Glomerular visceral epithelial cell (primary cell): ENCODE measurements at regions not wholly inside any gene's neighbourhood (a gene's known extent, or its start where the extent isn't known, plus 50 kb on each side); places are given as distances from the start of the nearest gene placed in this dataset.
A peak's percentile ranks its signal among the peaks of the same experiment; 100 is the strongest.

Experiments used
- DNase-seq: peaks from one replicate; pipeline ENCODE4 v3.0.0-alpha.2; 2016; ENCODE audit errors: extremely low spot score

DNA sequence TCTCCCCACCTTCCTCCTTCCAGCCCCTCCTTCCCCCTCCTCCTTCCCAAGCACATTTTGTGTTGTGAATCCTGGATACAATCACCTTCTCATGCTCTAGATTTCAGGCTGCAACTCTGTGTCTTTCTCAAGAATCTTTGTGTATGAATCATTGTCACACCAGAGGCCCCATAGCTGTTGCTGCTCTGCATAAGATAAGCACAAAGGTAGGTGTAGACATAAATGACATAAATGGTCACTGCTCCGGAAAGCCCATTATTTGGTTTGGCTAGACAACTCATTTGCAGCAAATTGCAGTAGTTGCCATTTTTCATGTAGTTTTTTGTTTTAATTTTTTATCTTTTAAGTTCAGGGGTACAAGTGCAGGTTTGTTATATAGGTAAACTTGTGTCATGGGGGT, 216.3 kb upstream of the NRP1 start:
- no peak for DNase-seq

DNA sequence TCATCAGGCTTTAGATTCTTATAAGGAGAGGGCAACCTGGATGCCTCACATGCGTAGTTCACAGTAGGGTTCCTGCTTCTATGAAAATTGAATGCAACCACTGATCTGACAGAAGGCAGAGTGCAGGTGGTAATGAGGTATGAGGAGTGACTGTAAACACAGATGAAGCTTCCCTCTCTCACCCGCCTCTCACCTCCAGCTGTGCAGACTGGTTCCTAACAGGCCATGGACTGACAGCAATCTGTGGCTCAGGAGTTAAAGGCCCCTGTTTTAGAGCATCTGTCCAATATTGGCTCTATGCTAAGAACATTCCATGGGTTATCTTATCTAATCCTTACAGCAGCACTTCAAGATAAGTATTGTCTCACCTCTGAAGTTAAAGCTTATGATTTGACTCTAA, 213.5 kb upstream of the NRP1 start:
- DNase-seq = no peak

DNA sequence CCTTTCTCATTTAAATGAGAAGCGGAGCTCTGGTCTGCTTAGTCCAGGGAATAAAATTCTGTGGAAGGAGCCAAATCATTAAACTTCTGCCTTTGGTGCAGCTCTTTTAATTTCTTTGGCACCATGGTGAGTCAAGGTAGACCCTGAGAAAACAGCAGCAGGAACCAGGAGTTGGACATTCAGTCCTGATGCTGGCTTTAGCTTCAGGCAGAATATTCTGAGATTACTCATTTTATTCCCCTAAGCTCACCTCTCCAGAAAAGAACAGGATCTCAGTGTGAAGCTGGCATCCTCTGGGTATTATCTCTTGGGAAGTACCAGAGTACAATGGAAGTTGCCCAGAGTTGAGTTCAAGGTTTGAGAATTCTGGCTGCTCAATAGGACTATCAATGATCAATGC, 211.6 kb upstream of the NRP1 start:
- DNase-seq = no peak

DNA sequence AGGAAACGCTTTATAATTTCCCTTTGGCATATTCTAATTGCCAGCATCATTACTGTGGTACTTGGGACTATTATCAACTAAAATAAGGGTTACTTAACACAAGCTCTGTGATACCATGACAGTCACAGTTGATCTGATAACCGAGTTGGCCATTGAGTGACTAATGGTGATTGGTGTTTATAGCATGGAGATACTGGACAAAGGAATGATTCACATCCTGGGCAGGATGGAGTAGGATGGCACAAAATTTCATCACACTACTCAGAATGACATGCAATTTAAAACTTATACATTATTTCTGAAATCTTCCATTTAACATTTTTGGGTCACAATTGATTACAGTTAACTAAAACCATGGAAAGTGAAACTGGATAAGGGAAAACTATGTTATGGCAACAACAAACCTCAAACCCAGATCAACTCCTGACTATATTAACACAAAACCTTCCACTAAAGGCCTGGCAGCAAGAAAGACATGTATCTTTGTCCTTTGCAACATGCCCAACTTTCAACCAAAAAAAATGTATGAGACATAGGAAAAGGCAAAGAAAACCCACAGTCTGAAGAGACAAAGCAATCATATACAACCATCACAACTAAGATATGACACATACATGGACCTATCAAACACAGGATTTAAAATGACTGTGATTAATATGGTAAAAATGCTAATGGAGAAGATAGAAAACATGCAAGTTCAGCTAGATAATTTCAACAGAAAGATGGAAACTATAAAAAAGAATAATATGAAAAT, 208.5 kb upstream of the NRP1 start:
- no peak for DNase-seq

DNA sequence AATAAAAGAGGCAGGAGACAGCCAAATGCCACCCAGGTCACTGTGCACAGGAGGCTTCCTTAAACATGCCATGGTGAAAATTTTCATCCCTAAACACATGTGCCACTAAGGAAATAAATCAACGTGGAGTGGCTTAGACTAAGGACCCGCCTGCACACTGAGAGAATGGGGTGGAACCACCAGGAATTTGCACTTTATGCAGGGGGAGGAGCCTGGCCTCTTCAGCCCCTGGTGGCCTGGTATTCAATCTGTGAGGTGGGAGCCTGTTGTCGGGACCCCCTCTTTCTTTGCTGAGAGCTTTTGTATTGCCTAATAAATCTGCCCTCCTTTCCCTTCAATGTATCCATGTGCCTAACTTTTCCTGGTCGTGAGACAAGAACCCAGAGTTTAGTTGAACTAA, 204.6 kb upstream of the NRP1 start:
- DNase-seq = no peak

DNA sequence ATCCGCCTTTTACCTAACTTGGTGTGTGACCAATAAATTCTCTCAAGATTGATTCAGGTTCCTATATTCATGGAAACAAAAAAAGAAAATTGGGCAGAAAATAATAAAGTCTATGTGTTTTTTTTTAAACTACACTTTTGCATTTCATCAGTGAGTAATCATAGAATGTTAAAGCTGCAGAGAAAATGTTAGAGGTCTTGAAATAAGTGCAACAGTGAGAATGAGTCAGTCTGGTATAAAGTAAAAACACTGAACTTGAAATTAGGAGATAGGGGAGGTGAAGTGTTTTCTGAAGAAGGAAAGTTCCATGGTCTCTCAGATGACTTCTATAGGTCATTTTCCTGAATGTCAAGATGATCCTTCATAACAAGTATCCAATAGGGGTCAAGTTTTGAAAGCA, 202.6 kb upstream of the NRP1 start:
- DNase-seq = no peak

DNA sequence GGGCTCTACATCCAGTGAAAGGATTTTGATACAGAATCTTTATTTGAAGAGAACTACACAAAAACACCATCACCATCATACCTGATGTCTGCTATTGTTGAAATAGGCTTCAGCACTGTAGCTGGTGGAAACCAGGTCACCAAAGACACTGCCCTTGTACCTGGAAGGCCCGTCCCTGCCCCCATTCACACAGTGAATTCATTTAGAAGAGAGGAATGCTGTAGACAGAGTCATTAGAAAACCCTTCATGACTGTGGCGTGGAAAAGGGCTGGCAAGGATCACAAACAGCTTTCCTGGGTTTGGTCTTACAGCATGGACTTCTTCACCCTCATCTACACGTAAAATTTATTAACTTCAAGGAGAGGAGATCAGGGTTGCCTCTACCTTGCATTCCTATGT, 202.0 kb upstream of the NRP1 start:
- DNase-seq = no peak

DNA sequence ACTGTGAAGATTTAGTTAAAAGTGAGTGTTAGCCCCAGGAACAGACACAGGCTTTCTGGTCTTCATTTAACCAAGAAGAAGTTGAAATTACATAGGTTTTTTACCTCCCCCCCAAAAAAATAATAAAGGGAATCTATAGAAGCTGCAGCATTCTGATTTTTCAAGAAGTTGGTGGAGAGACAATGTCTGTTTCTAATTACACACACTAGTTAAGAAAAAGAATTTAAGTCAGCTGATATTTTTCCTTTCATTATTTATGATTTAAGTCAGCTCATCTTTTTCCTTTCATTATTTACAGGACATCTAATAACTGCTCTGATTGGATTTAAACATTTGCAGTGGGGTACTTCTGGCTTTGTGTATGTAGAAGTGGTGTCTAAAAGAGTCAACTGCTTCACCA, 201.4 kb upstream of the NRP1 start:
- DNase-seq = no peak

DNA sequence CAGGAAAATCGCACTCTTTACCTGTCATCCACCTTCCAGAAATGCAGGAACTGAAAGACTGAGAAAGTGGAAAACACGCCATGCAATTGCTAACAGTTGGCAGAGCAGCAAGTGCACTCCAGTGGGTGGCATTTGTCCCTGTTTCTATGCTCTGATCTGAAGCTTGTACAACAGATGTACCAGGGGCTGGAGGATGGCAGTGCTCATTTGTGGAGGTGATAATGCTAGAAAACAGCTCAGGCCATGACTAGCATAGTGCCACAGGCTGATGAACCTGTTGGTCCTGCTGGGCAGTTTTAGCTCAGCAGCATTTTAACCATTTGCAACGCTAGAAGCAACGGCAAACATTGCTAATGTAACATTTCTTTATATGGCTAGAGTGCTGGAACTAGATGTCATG, 199.9 kb upstream of the NRP1 start:
- no peak for DNase-seq

DNA sequence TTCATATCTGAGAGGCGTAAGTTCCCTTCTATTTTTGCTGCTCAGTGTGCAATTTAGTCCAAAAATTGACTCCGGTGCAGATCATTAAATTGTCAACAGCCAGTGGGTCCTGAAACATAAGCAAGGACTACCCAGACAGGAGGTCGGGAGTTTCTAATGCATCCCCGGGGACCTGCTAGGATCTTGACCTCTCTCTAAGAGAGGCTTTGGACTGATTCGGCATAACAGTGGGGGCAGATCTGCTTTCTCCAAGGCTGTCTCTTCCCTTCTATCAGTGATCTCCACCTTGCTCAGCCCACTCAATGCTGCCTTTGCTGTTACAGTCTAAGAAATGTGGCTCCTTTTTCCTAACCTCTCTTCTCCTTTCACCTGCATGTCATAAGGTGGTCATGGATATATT, 199.1 kb upstream of the NRP1 start:
- DNase-seq = no peak

DNA sequence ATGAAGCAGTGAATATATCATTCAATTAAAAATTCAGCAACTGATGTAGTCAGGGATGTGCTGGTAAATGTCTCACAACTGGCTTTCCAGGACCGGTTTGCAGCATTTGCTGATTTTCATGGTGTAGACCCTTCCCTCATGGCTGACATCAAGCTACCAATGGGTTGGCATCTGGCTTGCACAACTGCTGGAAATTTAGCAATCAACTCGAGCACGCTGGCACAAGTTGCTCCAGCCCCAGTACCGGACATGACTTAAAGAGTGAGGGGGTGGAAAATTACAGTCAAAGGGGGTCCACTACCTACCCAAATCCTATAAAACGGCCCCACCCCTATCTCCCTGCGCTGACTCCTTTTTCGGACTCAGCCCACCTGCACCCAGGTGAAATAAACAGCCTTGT, 198.4 kb upstream of the NRP1 start:
- DNase-seq = no peak

DNA sequence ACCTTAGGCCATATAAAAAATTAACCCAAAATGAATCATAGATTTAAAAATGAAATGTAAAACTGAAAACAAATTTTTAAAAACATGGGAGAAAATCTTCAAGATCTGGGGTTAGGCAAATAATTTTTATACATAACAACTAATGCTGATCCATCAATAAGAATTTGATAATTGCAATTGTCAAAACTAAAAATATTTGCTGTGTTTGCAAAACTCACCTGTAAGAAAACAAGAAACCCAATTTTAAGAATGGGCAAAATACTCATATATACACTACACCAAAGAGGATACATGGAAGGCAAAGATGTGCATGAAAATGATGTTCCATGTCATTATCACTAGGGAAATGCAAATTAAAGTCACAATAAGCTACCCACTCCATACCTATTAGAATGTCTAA, 194.8 kb upstream of the NRP1 start:
- no peak for DNase-seq

DNA sequence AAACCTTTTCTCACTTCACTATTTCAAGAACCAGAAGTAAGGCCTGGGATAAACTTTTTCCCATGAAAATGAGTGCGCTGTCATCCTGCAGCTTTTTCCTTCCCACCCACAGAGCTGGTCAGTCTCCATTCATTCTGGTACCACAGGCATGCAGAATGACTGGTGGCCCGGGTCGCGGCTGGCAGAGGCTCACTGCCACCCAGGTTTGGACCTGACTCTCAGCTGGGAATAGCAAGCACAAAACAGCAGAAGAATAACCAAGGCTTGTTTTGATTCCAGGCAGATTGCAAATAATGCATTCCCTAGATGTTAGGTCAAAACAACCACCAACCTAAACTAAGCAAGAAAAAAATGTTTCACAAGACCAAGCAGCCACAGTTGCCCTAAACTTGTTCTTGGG, 190.5 kb upstream of the NRP1 start:
- peak; percentile 5 for DNase-seq

DNA sequence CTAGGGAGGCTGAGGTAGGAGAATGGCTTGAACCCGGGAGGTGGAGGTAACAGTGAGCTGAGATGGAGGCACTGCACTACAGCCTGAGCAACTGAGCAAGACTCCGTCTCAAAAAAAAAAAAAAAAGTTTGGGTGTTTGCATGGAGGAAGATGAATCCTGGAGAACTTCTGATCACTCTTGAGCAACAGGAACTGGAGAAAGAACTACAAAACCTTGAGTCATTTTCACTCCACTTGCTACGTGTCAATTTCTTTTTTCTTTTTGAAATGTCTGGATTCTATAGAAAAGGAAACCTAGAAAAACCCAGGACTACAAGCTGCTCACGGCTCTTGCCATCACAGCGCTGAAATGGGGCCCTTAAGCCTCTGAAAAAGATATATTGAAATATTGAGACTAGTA, 189.6 kb upstream of the NRP1 start:
- DNase-seq = no peak

DNA sequence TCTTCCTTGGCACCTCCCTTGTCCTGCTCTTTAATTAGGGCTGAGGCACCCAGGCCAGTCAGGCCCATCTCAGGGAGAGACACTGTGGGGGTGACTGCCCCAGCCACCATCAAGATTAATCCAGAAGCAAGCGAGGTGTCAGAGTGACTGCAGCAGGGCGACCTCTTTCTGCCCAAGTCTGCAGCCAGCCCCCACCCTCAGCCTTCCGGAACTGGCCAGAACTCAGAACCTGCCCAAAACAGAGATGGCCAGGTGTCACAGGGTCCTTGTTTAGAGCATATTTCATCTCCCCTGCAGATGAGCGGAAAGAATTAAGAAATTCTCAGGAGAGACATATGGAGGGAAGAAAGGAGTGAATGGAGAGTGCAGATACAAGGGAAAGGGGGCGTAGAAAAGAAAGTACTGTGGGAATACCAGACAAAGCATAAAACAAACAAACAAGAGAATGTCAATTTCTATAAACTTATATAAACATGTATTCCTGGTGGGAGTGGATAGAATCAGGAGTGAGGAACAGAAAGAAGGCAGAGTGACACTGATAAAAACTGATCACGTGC, 188.8 kb upstream of the NRP1 start:
- no peak for DNase-seq

DNA sequence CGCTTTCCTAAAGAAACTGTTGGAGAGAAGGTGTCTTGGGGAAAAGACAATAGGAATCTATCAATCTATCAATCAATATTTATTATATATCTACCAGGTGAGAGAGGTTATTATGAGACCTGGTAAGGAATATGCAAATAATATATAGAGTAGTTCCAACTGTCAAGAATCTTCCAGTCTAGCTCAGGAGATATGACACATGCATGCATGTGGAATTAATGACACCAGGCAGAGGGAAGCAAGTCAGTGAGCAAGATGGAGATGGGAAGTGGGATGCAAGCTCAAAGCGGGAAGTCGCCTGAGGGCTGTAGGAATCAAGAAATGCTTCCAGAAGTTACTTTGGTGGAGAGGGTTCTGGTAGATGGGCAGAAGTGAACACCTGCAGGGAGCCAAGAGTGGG, 187.4 kb upstream of the NRP1 start:
- DNase-seq = no peak

DNA sequence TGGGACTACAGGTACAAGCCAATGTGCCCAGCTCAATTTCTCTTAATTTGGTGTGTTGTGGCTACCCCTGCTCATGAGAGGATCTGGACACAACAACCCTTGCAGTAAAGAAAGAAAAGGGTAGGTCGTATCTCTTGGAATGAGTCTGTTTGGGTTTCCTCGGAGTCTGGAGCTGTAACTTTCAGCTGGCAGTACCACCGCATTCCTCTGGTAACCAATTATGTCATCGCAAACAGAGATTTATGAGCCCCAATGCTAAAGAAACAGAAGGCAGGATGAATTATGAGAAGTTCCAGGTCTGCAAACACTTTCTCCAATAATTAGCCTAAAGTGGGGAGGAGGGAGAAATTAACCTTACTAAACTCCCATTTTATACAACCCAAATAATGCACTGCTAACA, 186.6 kb upstream of the NRP1 start:
- peak; percentile 24 for DNase-seq

DNA sequence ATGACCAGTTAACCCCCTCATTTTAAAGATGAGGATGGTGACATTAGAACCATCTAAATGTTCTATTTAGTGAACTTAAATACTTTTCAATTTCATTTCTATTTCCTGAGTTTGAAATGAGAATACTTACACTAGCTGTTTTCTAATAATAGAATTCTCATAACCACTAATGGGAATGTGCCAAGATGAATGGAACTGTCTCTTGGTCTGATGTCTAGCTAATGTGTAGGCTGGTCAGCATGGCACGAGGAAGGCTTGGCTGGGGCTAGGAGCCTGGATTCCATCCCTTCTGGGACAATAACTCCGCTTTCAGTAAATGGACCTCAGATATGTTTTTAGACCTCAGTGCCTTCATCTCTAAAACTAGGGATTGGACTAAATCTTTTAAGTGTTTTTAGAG, 185.8 kb upstream of the NRP1 start:
- DNase-seq = no peak

DNA sequence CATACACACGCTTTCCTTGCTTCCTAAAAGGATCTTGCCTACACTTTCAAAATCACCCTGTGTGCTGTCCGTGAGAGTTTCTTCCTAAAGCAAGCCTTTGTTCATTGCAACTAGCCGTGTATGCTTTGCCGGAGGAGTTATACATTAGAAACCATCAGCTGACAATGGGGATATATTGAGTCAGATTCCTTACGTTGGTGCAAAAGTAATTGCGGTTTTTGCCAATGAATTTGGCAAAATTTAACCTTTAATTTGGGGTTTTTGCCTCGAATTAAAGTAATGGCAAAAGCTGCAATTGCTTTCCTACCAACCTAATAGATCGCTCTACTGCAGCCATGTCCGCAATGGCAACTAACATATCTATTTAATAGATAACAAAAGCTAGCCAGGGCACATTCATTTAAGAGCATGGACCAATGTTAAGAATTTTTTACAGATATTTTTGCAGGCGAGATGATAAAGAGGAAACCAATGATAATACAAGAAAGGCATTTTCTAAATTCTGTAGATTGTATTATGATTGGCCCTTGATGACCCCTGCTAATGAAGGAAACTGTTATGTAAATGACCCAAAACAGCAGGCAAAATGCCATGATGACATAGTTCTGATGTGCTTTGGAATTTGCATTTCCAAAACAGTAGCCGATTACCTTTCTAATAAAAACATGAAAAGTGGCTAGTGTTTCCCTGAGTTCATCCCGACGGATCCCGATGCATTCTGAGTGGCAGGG, 184.8 kb upstream of the NRP1 start:
- no peak for DNase-seq

DNA sequence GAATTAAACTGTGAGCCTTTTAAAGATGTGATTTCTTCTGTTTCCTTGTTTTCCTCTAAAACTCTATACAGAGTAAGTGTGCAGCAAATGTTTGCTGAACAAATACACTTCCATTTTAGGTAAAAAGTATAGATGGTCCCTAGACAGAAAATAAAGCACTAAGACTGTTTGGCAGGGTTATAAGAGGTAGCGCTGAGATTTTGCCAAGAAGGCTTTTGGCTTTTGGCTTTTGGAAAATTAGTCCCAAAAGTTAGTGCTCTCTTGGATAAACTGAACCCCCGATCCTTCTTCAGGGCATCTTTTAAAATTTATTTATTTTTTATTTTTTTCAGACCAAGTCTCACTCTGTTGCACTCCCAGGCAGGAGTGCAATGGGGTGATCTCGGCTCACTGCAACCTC, 175.7 kb upstream of the NRP1 start:
- DNase-seq = no peak

DNA sequence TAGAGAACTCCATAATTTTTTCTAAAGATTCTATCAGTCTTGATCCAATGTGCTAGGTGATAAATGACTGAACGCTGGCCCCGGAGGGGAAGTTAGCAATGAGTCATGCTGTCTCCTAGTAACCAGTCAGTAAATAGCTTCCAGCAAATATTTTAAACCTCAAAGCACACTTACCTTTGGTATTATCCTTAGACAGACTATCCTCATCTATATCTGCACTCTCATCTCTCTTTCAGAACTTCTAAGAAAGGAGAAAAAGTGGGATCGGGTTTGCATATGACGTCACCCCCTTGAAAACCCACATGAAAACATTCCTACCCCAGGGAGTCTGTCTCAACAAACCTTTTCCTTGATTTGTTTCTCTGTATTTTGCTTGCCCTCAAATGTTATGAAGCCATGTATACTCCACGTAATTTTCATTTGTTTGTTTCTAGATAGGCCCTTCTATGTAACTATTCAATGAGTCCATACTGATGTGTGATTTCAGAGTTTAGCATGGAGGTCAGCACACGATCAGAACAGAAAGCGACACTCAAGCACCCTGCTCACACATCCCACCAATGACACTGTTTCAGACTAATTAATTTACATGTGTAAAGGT, 174.9 kb upstream of the NRP1 start:
- peak; percentile 89 for DNase-seq

DNA sequence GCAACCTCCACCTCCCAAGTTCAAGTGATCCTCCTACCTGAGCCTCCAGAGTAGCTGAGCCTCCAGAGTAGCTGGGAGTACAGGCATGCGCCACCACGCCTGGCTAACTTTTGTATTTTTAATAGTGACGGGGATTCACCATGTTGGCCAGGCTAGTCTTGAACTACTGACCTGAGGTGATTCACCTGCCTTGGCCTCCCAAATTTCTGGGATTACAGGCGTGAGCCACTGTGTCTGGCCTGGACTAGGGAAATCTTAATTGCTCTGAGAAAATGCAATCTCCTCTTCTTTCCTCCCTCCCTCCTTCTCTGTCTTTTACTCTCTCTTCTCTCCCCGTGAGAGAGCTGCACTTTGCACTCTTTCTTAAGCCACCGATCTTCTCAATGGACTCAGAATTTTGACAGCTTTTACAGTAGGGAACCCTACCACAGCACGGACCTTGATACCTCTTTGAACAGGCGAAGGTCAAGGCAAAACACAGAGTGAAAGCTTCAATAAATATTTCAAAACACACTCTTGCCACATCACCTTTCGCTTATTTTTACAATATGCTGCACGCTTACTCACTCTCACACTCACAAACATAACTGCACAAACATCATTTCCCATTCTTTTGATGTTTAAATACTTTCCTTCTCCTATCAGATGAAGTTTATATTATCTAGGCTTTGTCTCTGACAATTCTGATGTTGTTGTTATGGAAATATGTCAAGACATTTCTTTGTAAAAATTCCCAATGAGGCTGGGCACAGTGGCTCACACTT, 173.4 kb upstream of the NRP1 start:
- DNase-seq = no peak
